ENCODE measurements at regions not wholly inside any gene's neighbourhood (a gene's known extent, or its start where the extent isn't known, plus 50 kb on each side); places are given as distances from the start of the nearest gene placed in this dataset.

DNA sequence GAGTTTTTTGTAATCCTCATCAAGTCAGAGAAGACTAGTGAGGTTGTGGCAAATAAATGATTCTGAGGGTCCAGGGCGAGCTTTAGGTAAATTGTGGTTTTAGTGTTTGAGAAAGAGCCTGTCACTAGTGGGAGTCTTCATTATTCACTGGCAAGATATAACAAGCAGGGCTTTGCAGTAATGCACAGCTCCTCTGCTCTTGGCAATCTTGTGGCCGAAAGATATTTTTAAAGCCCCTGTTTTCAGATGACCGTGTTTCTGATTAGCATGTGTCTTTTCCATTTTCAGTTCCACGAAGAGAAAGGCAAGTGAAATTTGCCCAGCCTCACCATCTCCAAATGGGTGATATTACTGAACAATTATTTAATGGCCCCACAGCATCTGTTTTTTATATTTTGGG lies 154.0 kb upstream of the BCL6 start:
- Mint-ChIP-seq H3K27ac (ENCODE audit: unreplicated experiment) (no peak overlapping the region), H3K36me3 (ENCODE audit: unreplicated experiment) (no peaks in the 10 kb centered on the region), H3K4me1 (ENCODE audit: low read depth, unreplicated experiment) (no peaks in the 10 kb centered on the region), H3K4me3 (ENCODE audit: unreplicated experiment) (no peak overlapping the region), H3K9me3 (ENCODE audit: unreplicated experiment) (no peaks in the 10 kb centered on the region), H3K27me3 (ENCODE audit: unreplicated experiment) (no peaks in the 10 kb centered on the region)
- TF ChIP-seq CTCF (IDR thresholded peaks at IDR 0.05; ENCODE audit: partially characterized antibody, unreplicated experiment) = no peak
- no peak for DNase-seq

GRCh38 chr3:187900993-187901755 lies 155.9 kb upstream of the BCL6 start:
- H3K9me3 Mint-ChIP-seq (ENCODE audit: unreplicated experiment) = no peaks in the 10 kb centered on the region

GRCh38 chr3:187902041-187902471 lies 156.8 kb upstream of the BCL6 start:
- H3K36me3 Mint-ChIP-seq (ENCODE audit: unreplicated experiment) = no peaks in the 10 kb centered on the region
- no peaks in the 10 kb centered on the region for H3K9me3 Mint-ChIP-seq (ENCODE audit: unreplicated experiment)
- H3K27ac Mint-ChIP-seq (ENCODE audit: unreplicated experiment) = no peak overlapping the region
- no peak for TF ChIP-seq CTCF (IDR thresholded peaks at IDR 0.05; ENCODE audit: partially characterized antibody, unreplicated experiment)
- H3K4me3 Mint-ChIP-seq (ENCODE audit: unreplicated experiment) = no peak overlapping the region
- no peak for DNase-seq
- H3K4me1 Mint-ChIP-seq (ENCODE audit: low read depth, unreplicated experiment) = no peaks in the 10 kb centered on the region
- H3K27me3 Mint-ChIP-seq (ENCODE audit: unreplicated experiment) = no peaks in the 10 kb centered on the region

More at GRCh38 chr3:187900993-187901755, 155.9 kb upstream of the BCL6 start:
- Mint-ChIP-seq H3K4me3 (ENCODE audit: unreplicated experiment) (no peak overlapping the region), H3K4me1 (ENCODE audit: low read depth, unreplicated experiment) (no peaks in the 10 kb centered on the region), H3K27me3 (ENCODE audit: unreplicated experiment) (no peaks in the 10 kb centered on the region), H3K27ac (ENCODE audit: unreplicated experiment) (no peak overlapping the region), H3K36me3 (ENCODE audit: unreplicated experiment) (no peaks in the 10 kb centered on the region)
- no peak for DNase-seq
- no peak for TF ChIP-seq CTCF (IDR thresholded peaks at IDR 0.05; ENCODE audit: partially characterized antibody, unreplicated experiment)

GRCh38 chr3:187902936-187903335 lies 157.7 kb upstream of the BCL6 start:
- no peaks in the 10 kb centered on the region for H3K36me3 Mint-ChIP-seq (ENCODE audit: unreplicated experiment)
- no peaks in the 10 kb centered on the region for H3K9me3 Mint-ChIP-seq (ENCODE audit: unreplicated experiment)
- no peaks in the 10 kb centered on the region for H3K4me1 Mint-ChIP-seq (ENCODE audit: low read depth, unreplicated experiment)
- no peak overlapping the region for H3K4me3 Mint-ChIP-seq (ENCODE audit: unreplicated experiment)
- H3K27ac Mint-ChIP-seq (ENCODE audit: unreplicated experiment) = no peak overlapping the region
- H3K27me3 Mint-ChIP-seq (ENCODE audit: unreplicated experiment) = no peaks in the 10 kb centered on the region
- DNase-seq = no peak
- no peak for TF ChIP-seq CTCF (IDR thresholded peaks at IDR 0.05; ENCODE audit: partially characterized antibody, unreplicated experiment)

DNA sequence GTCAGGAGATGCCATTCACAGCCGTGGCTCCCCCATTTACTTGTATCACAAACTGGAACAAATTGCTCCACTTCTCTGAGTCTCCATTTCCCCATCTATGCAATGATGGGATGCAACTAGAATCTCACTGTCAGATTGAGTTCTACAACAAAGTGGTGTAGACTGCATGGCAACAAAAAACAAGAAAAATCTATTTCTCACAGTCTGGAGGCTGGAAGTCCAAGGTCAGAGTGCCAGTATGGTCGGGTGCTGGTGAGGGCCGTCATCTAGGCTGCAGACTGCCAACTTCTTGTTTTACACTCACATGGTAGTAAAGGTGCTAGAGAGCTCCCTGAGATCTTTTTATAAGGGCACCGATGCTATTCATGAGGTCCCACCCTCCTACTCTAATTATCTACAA lies 158.4 kb upstream of the BCL6 start:
- no peaks in the 10 kb centered on the region for H3K4me1 Mint-ChIP-seq (ENCODE audit: low read depth, unreplicated experiment)
- no peaks in the 10 kb centered on the region for H3K27me3 Mint-ChIP-seq (ENCODE audit: unreplicated experiment)
- H3K36me3 Mint-ChIP-seq (ENCODE audit: unreplicated experiment) = no peaks in the 10 kb centered on the region
- DNase-seq = no peak
- no peaks in the 10 kb centered on the region for H3K9me3 Mint-ChIP-seq (ENCODE audit: unreplicated experiment)
- no peak overlapping the region for H3K4me3 Mint-ChIP-seq (ENCODE audit: unreplicated experiment)
- no peak for TF ChIP-seq CTCF (IDR thresholded peaks at IDR 0.05; ENCODE audit: partially characterized antibody, unreplicated experiment)
- H3K27ac Mint-ChIP-seq (ENCODE audit: unreplicated experiment) = no peak overlapping the region

All from glutamatergic neuron (in vitro differentiated cells).